SK-N-SH (cell line): ENCODE measurements at regions not wholly inside any gene's neighbourhood (a gene's known extent, or its start where the extent isn't known, plus 50 kb on each side); places are given as distances from the start of the nearest gene placed in this dataset.

Experiments used
- CTCF ChIA-PET: fragments of 300-600, 350-600 bp; formaldehyde crosslinking; extraction: SDS; loops from one replicate; lab custom pipeline; 2021; lab: Yijun Ruan, JAX
- POLR2A ChIA-PET: fragments of 350-600 bp; sonication (Branson Sonifier 250); formaldehyde crosslinking; extraction: SDS; loops from one replicate; lab custom pipeline; 2020; ENCODE audit warnings: antibody characterized with exemption, inconsistent platforms; lab: Yijun Ruan, JAX
- DNase-seq: peaks from one replicate; pipeline ENCODE4 v3.0.0; 2012
- H2AFZ ChIP-seq: fragments of 200-600 bp; sonication (generic); 2 replicates; pipeline ENCODE4 v1.8.1; 2016; ENCODE audit warnings: antibody characterized with exemption, mild to moderate bottlenecking, low read depth
- H3F3A ChIP-seq: fragments of 200-600 bp; sonication (generic); replicated peaks from 2 replicates; pipeline ENCODE3; 2016; ENCODE audit warnings: antibody characterized with exemption, mild to moderate bottlenecking; ENCODE audit not compliant: insufficient read depth
- H3K27ac ChIP-seq, 2 experiments: fragments of 200-500 bp in 1 of 2; fragments of 200-600 bp in 1 of 2; sonication (Bioruptor generic) in 1 of 2; sonication (generic), shearing (Covaris generic) in 1 of 2; 2 replicates each; pipeline versions ENCODE4 v1.5.1 to v1.6.1; 2014 to 2016; ENCODE audit warnings: low read depth in 2 of 2, inconsistent platforms in 1 of 2, low read length in 1 of 2, mild to moderate bottlenecking in 1 of 2, mixed read lengths in 1 of 2
- H3K27me3 ChIP-seq: fragments of 200-600 bp; sonication (generic), shearing (Covaris generic); 2 replicates; pipeline ENCODE4 v1.6.1; 2016; ENCODE audit warnings: mixed run types; ENCODE audit not compliant: insufficient read depth
- H3K36me3 ChIP-seq, 2 experiments: fragments of 200-500 bp in 1 of 2; fragments of 200-600 bp in 1 of 2; sonication (Bioruptor generic) in 1 of 2; sonication (generic) in 1 of 2; replicated peaks in 1 of 2; 2 replicates each; pipeline versions ENCODE3 to v1.5.1; 2014 to 2016; ENCODE audit warnings: low read length in 1 of 2, mild to moderate bottlenecking in 1 of 2; ENCODE audit not compliant: insufficient read depth in 2 of 2, control insufficient read depth in 1 of 2
- H3K4me1 ChIP-seq, 2 experiments: fragments of 200-500 bp in 1 of 2; fragments of 200-600 bp in 1 of 2; sonication (Bioruptor generic) in 1 of 2; sonication (generic), shearing (Covaris generic) in 1 of 2; 2 replicates each; pipeline versions ENCODE4 v1.5.1 to v1.6.1; 2014 to 2016; ENCODE audit warnings: low read depth in 1 of 2, low read length in 1 of 2, mixed run types in 1 of 2; ENCODE audit not compliant: insufficient read depth in 2 of 2, control insufficient read depth in 1 of 2
- H3K4me2 ChIP-seq: fragments of 200-600 bp; sonication (generic), shearing (Covaris generic); 2 replicates; pipeline ENCODE4 v1.6.1; 2017; ENCODE audit warnings: mixed run types
- H3K4me3 ChIP-seq, 2 experiments: fragments of 200-500 bp in 1 of 2; fragments of 200-600 bp in 1 of 2; sonication (Bioruptor generic) in 1 of 2; sonication (generic), shearing (Covaris generic) in 1 of 2; 2 replicates each; pipeline versions ENCODE4 v1.5.1 to v1.8.1; 2014 to 2016; ENCODE audit warnings: low read depth in 2 of 2, inconsistent platforms in 1 of 2, low read length in 1 of 2, mild to moderate bottlenecking in 1 of 2, mixed read lengths in 1 of 2, moderate library complexity in 1 of 2
- H3K79me2 ChIP-seq: fragments of 200-600 bp; sonication (generic); 2 replicates; pipeline ENCODE4 v1.8.1; 2017; ENCODE audit warnings: mild to moderate bottlenecking; ENCODE audit not compliant: insufficient read depth
- H3K9ac ChIP-seq: fragments of 200-600 bp; sonication (generic); 2 replicates; pipeline ENCODE4 v1.6.1; 2017; ENCODE audit warnings: mixed run types
- H3K9me2 ChIP-seq: fragments of 200-600 bp; sonication (generic); 2 replicates; pipeline ENCODE4 v1.6.1; 2017; ENCODE audit warnings: mixed run types
- H3K9me3 ChIP-seq: fragments of 200-600 bp; sonication (generic); 2 replicates; pipeline ENCODE4 v1.6.1; 2017; ENCODE audit warnings: mixed run types, mild to moderate bottlenecking, moderate library complexity
- H4K20me1 ChIP-seq: fragments of 200-600 bp; sonication (generic); 2 replicates; pipeline ENCODE4 v1.6.1; 2017; ENCODE audit warnings: mild to moderate bottlenecking, mixed run types; ENCODE audit not compliant: insufficient read depth
- CHD2 ChIP-seq: fragments of 150-350 bp; IDR thresholded peaks from 2 replicates; pipeline ENCODE4 v1.6.1; 2018; ENCODE audit warnings: low read length; ENCODE audit not compliant: partially characterized antibody
- EP300 ChIP-seq, 2 experiments: IDR thresholded peaks; 2 replicates each; pipeline versions ENCODE4 v1.4.0 to v1.6.1; 2012; ENCODE audit warnings: borderline replicate concordance in 1 of 2, low read depth in 1 of 2, low read length in 1 of 2
- EZH2phosphoT487 ChIP-seq: fragments of 200-600 bp; sonication (generic); IDR thresholded peaks from 2 replicates; pipeline ENCODE4 v1.6.1; 2017; ENCODE audit warnings: low read depth, mixed run types, mild to moderate bottlenecking, antibody characterized with exemption, moderate library complexity, borderline replicate concordance
- FOXM1 ChIP-seq: IDR thresholded peaks from 2 replicates; pipeline ENCODE4 v1.4.0; 2012; ENCODE audit warnings: low read depth, mild to moderate bottlenecking
- GABPA ChIP-seq: IDR thresholded peaks from 2 replicates; pipeline ENCODE4 v1.4.0; 2012; ENCODE audit warnings: low read depth, mild to moderate bottlenecking
- JUND ChIP-seq: IDR thresholded peaks from 2 replicates; pipeline ENCODE4 v1.4.0; 2012
- MXI1 ChIP-seq: IDR thresholded peaks from 2 replicates; pipeline ENCODE4 v1.6.1; 2012; ENCODE audit warnings: mild to moderate bottlenecking, low read depth, low read length, improper control_type of control experiment
- NRF1 ChIP-seq: IDR thresholded peaks from 2 replicates; pipeline ENCODE4 v1.6.1; 2012; ENCODE audit warnings: low read depth, mild to moderate bottlenecking, low read length
- POLR2AphosphoS5 ChIP-seq: IDR thresholded peaks from 2 replicates; pipeline ENCODE4 v1.6.1; 2012; ENCODE audit warnings: low read depth, low read length
- SIN3A ChIP-seq: IDR thresholded peaks from 2 replicates; pipeline ENCODE4 v1.6.1; 2012; ENCODE audit warnings: low read depth, mild to moderate bottlenecking, low read length, moderate library complexity, borderline replicate concordance
- TAF1 ChIP-seq: IDR thresholded peaks from 2 replicates; pipeline ENCODE4 v1.6.1; 2012; ENCODE audit warnings: low read depth, mild to moderate bottlenecking, low read length, moderate library complexity, borderline replicate concordance
- TCF12 ChIP-seq: IDR thresholded peaks from 2 replicates; pipeline ENCODE4 v1.4.0; 2012
- TEAD4 ChIP-seq: IDR thresholded peaks from 2 replicates; pipeline ENCODE4 v1.4.0; 2012; ENCODE audit warnings: mild to moderate bottlenecking, borderline replicate concordance; ENCODE audit not compliant: insufficient read depth
- USF2 ChIP-seq: fragments of 150-350 bp; IDR thresholded peaks from 2 replicates; pipeline ENCODE4 v1.6.1; 2017; ENCODE audit warnings: antibody characterized with exemption, low read length, low read depth, borderline replicate concordance
- YY1 ChIP-seq: IDR thresholded peaks from 2 replicates; pipeline ENCODE4 v1.4.0; 2012; ENCODE audit warnings: low read depth, mild to moderate bottlenecking
- WGBS: methylation state at CpG from one replicate; pipeline ENCODE4 v1.1.6; 2017; ENCODE audit warnings: low lambda C conversion rate; 5-methylcytosine and 5-hydroxymethylcytosine counted together
- TF ChIP-seq, protein P1 (sequence below): IDR thresholded peaks from 2 replicates; pipeline ENCODE4; 2012

DNA sequence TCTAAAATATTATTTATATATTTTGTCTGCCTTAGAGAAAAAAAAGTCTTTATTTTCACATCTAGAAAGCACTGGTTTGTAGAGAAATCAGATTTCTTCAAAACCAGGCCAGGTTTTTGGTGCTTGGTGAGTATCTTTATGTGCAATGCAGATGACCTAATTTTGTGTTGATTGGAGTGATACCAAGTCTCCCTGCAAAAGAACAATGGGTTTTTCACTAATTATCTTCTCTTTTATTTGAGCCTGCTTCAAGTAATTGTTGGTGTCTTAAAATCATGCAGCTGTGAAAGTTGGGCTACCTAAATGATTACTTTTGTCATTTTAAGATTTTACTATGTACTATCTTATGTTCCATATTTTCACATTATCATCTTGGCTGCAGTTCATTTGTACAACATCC, 874.7 kb downstream of the TFAP2A start:
- Histone ChIP-seq H3K36me3 (no peaks in the 10 kb centered on the region), H3K9me3 (no peaks in the 10 kb centered on the region), H3K4me3 (no peak overlapping the region; a peak in 1 of 4 replicates), H3K79me2 (no peaks in the 10 kb centered on the region), H3K4me1 (peaks cover 0 to 4% of the 10 kb centered on the region in 2 experiments; a peak in 1 of 4 replicates), H3K27me3 (no peaks in the 10 kb centered on the region), H3F3A (peaks cover 18% of the 10 kb centered on the region), H2AFZ (no peak overlapping the region), H3K4me2 (no peak overlapping the region), H3K9ac (no peak overlapping the region), H3K27ac (peak overlapping the region in 1 of 2 experiments; percentile 4; a peak in 1 of 4 replicates), H4K20me1 (no peaks in the 10 kb centered on the region), H3K9me2 (no peaks in the 10 kb centered on the region)
- no peak for DNase-seq
- POLR2A ChIA-PET = no interaction called here
- CTCF ChIA-PET = no interaction called here
- TF ChIP-seq TCF12 (no peak), EP300 (IDR thresholded peaks at IDR 0.05; ENCODE audit: borderline replicate concordance in 1 of 2, low read depth in 1 of 2, low read length in 1 of 2) (no peak), CHD2 (no peak), NRF1 (no peak), YY1 (no peak), POLR2AphosphoS5 (no peak), USF2 (no peak), EZH2phosphoT487 (no peak)

DNA sequence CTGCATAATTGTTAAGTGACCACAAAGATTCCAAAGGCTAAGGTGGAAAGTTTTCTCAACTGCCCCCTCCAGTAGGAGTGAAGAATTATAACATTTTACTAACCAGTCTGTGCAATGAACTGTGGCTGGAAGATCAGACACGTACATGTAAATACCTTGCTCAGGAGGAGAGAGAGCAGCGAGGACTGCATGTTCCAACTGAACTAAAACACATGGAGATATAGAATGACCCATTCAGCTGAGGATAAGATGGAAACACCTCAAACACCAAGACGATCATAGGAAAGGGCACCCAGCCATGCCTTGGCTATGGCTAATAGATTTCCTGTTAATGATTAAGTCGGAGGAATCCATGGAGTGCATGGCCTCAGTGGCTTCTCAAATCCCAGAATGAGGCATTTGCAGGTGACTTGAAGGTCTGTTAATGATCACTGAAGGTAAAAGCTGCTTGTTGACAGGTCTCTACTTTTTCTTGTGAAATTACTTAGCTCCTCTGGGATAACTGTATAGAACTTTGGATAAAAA, 875.6 kb downstream of the TFAP2A start:
- Histone ChIP-seq H3K9ac (no peak overlapping the region), H3K4me2 (no peak overlapping the region), H3K27me3 (no peaks in the 10 kb centered on the region), H3F3A (peaks cover 18% of the 10 kb centered on the region), H3K9me3 (no peaks in the 10 kb centered on the region), H3K9me2 (no peaks in the 10 kb centered on the region), H2AFZ (no peak overlapping the region; the same call in 1 of the 2 replicates), H3K36me3 (no peaks in the 10 kb centered on the region), H3K27ac (no peak overlapping the region), H3K79me2 (no peaks in the 10 kb centered on the region), H3K4me3 (no peak overlapping the region), H3K4me1 (peaks cover 0 to 4% of the 10 kb centered on the region in 2 experiments; a peak in 1 of 4 replicates), H4K20me1 (no peaks in the 10 kb centered on the region)
- CTCF ChIA-PET = no interaction called here
- no peak for TF ChIP-seq MXI1
- TF ChIP-seq JUND = no peak
- TF ChIP-seq GABPA = no peak
- no peak for TF ChIP-seq FOXM1
- TF ChIP-seq EP300 (IDR thresholded peaks at IDR 0.05; ENCODE audit: borderline replicate concordance in 1 of 2, low read depth in 1 of 2, low read length in 1 of 2) = no peak
- TF ChIP-seq EZH2phosphoT487 = no peak
- no peak for TF ChIP-seq TEAD4
- TF ChIP-seq, protein P1, sequence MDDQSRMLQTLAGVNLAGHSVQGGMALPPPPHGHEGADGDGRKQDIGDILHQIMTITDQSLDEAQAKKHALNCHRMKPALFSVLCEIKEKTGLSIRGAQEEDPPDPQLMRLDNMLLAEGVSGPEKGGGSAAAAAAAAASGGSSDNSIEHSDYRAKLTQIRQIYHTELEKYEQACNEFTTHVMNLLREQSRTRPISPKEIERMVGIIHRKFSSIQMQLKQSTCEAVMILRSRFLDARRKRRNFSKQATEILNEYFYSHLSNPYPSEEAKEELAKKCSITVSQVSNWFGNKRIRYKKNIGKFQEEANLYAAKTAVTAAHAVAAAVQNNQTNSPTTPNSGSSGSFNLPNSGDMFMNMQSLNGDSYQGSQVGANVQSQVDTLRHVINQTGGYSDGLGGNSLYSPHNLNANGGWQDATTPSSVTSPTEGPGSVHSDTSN = no peak
- no peak for TF ChIP-seq NRF1
- TF ChIP-seq USF2 = no peak
- TF ChIP-seq TAF1 = no peak
- no peak for TF ChIP-seq SIN3A
- no peak for DNase-seq
- POLR2A ChIA-PET = no interaction called here
- 22% methylated on average over 4 of the region's 4 CpGs for WGBS
